Epithelial cell of esophagus (primary cell): ENCODE measurements at regions not wholly inside any gene's neighbourhood (a gene's known extent, or its start where the extent isn't known, plus 50 kb on each side); places are given as distances from the start of the nearest gene placed in this dataset.

Source experiments
- DNase-seq: peaks from one replicate; pipeline ENCODE4 v3.0.0; 2010; ENCODE audit warnings: low read depth
- H3K4me3 ChIP-seq: 2 replicates; pipeline ENCODE4 v1.5.1; 2011; ENCODE audit warnings: mild to moderate bottlenecking, low read length, control low read depth
- CTCF ChIP-seq: IDR thresholded peaks from 2 replicates; pipeline ENCODE4 v1.5.1; 2011; ENCODE audit warnings: low read depth, mild to moderate bottlenecking, low read length, control low read depth, inconsistent platforms; ENCODE audit not compliant: insufficient read depth; ENCODE audit errors: missing control alignments

- DNase-seq = no peak
- no peak for TF ChIP-seq CTCF
- H3K4me3 ChIP-seq = no peak overlapping the region
Observed at GRCh38 chr11:127445476-127445875, 444.9 kb upstream of the KIRREL3 start.

GRCh38 chr11:127443297-127443696 lies 442.7 kb upstream of the KIRREL3 start:
- no peak overlapping the region for H3K4me3 ChIP-seq
- no peak for DNase-seq
- no peak for TF ChIP-seq CTCF

- no peak for TF ChIP-seq CTCF
- DNase-seq = no peak
- no peak overlapping the region for H3K4me3 ChIP-seq
Observed at GRCh38 chr11:127440616-127441015, 440.0 kb upstream of the KIRREL3 start.

GRCh38 chr11:127425281-127425680 lies 424.7 kb upstream of the KIRREL3 start:
- TF ChIP-seq CTCF = no peak
- no peak for DNase-seq
- no peak overlapping the region for H3K4me3 ChIP-seq

- DNase-seq = no peak
- no peak for TF ChIP-seq CTCF
- H3K4me3 ChIP-seq = no peak overlapping the region
Observed at GRCh38 chr11:127424661-127425060, 424.1 kb upstream of the KIRREL3 start.

GRCh38 chr11:127420139-127420538 lies 419.6 kb upstream of the KIRREL3 start:
- DNase-seq = no peak
- no peak for TF ChIP-seq CTCF
- H3K4me3 ChIP-seq = no peak overlapping the region

- no peak for TF ChIP-seq CTCF
- H3K4me3 ChIP-seq = no peak overlapping the region
- no peak for DNase-seq
Observed at GRCh38 chr11:127412722-127413380, 412.3 kb upstream of the KIRREL3 start.
